GM12873 (cell line): ENCODE measurements at regions not wholly inside any gene's neighbourhood (a gene's known extent, or its start where the extent isn't known, plus 50 kb on each side); places are given as distances from the start of the nearest gene placed in this dataset.

Experiments used
- TF ChIP-seq, protein P1 (sequence below): IDR thresholded peaks from 2 replicates; pipeline ENCODE4 v1.5.1; 2012; ENCODE audit warnings: low read depth, mild to moderate bottlenecking, moderate library complexity, low read length, control low read depth; ENCODE audit not compliant: insufficient read depth; ENCODE audit errors: missing control alignments

DNA sequence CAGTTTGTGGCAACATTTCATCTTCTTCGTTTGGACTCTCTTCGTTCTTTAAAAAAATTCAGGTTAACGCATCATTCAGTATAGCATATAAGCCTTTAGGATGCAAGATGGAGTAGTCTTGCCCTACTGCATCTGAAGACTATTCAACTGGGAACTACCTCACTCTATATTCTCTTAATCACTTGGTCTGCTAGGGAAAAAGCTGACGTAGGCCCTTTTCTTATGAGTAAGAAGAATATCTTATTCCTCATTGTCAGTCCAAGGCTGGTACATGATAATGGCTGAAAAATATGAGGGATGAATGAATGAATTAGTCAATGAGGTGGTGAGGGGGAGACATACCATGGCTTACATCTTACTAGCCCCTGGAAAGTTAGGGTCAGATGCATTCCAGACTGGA is 294.2 kb downstream of the GPATCH2 start:
- TF ChIP-seq, protein P1, sequence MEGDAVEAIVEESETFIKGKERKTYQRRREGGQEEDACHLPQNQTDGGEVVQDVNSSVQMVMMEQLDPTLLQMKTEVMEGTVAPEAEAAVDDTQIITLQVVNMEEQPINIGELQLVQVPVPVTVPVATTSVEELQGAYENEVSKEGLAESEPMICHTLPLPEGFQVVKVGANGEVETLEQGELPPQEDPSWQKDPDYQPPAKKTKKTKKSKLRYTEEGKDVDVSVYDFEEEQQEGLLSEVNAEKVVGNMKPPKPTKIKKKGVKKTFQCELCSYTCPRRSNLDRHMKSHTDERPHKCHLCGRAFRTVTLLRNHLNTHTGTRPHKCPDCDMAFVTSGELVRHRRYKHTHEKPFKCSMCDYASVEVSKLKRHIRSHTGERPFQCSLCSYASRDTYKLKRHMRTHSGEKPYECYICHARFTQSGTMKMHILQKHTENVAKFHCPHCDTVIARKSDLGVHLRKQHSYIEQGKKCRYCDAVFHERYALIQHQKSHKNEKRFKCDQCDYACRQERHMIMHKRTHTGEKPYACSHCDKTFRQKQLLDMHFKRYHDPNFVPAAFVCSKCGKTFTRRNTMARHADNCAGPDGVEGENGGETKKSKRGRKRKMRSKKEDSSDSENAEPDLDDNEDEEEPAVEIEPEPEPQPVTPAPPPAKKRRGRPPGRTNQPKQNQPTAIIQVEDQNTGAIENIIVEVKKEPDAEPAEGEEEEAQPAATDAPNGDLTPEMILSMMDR: no peak

DNA sequence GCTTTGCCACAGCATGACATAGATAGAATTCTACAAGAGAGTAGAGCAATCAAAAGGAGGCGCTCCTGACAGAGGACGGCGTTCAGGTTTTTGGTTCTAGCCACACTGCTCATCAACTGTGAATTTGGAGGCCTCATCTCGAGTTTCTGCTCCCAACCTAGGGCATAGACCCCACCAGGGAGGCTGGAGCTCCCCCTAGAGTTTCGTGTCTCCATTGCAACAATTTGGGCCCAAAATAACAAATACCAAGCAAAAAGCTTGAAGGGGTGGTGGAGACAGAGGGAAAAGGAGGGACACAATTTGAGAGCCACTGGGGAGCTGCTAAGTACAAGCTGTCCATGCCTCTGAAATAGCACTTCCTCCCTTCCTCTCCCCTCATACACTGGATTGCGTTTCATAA is 297.0 kb downstream of the GPATCH2 start:
- TF ChIP-seq, protein P1: peak; percentile 79

DNA sequence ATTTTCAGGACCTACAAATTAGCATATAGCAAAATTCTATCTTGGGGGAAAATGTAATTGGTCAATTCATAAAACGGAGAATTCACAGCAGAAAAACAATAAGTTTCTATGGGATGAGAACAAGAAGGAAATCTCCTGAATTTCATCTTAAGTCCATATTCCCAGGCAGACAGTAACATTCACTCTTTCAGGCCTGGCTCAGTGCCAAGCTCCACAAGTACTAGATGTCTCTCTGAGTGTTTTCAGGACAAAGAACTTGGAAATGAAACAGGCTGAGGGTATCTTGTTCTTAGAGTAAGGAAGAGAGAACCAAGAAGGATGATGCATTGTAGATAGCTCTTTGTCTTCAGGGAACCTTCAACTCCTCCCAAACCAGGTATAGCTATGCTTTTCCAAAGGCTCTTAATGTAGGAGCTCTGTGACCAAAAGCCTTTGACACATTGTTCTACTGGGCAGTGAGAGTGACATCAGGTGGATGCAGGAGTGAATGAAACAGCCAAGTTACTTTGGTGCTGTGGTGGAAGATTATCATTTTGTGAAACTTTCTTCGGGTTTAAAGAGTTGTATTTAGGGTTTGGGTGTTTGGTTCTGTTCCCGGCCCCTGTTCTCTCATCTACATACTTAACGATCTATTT is 298.3 kb downstream of the GPATCH2 start:
- TF ChIP-seq, protein P1: no peak

DNA sequence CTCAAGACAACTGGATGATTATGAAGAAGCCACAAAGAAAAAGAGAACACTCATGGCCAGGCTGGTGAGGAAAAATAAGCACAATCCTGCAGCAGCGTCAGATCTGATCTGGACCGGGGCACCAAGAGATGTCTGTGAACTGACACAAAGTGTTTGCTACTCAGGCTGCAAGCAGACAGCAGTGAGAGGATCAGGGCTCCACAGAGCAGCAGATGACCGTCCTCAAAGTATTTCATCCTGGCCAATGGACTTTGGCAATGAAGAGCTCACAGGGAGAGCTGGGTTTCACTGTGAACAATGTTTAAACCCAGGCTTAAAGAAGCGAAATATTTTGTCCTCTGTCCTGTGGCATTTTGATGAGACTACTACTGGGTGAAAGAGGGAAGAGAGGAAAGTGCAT is 299.2 kb downstream of the GPATCH2 start:
- TF ChIP-seq, protein P1: no peak

DNA sequence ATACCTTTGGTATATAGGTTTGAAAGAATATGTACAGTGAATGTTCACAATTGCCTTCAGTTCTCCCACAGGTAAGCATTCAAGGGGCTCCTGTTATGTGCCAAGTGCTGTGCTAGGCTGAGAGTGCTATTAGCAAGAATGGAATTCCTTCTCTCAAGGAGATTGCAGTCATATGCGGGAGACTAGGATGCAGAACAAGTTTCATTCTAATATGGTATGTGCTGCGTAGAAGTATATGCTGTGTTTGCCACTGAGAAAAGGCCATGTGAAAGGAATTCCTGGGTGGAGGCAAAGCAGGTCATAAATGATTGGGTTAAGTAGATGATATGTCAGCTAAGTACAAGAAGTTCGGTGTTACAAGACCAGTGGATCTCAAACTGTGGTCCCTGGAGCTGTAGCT is 303.0 kb downstream of the GPATCH2 start:
- TF ChIP-seq, protein P1: no peak

DNA sequence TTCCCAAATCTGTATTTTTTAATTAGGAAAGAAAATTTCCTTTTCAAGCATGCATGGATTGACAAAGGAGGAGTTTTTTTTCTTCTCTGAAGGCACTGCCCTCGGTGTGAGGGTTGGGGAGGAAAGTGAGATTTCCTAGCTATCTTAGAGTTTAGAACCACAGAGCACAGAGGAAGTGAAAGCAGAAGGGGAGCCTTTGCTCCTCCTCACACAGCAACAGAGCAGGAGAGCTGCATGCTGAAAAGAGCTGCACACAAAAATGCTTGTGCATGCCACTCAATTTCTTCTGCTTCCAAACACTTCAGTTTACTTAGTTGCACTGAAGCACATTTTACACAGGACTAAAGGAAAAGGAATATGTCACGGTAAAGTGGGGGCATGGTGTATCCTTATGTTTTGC is 308.1 kb downstream of the GPATCH2 start:
- TF ChIP-seq, protein P1: no peak

DNA sequence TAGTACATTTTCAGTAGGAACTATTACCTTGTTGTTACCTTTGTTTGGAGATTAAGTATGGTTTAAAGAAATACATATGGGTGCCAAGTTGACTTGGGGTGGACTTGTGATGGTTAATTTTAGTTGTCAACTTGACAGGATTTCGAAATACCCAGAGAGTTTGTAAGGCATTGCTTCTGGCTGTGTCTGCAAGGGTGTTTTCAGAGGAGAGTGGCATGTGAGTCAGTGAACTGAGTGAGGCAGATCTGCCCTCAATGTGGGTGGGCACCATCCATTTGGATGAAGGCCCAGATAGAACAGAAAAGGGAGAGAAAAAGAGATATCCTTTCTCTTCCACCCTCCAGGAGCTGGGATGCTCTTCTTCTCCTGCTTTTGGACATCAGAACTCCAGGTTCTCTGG is 315.5 kb downstream of the GPATCH2 start:
- TF ChIP-seq, protein P1: no peak
